ENCODE measurements at regions not wholly inside any gene's neighbourhood (a gene's known extent, or its start where the extent isn't known, plus 50 kb on each side); places are given as distances from the start of the nearest gene placed in this dataset.

GRCh38 chr1:112061901-112062320, 72.4 kb upstream of the KCND3 start:
- peak overlapping the region; percentile 68 for H3K4me2 ChIP-seq (ENCODE audit: control insufficient read depth, extremely low read depth, insufficient read depth, low read depth, low read length)
- dilution Hi-C loops (cut with MboI; ENCODE audit: extremely low pct_ligation_motif_present, low sequenced_read_pairs): no loop called here
- peaks cover 52% of the 10 kb centered on the region for H3K4me1 ChIP-seq (ENCODE audit: control insufficient read depth, extremely low read depth, insufficient read depth, low read length)
- no peaks in the 10 kb centered on the region for H3K27me3 ChIP-seq (ENCODE audit: control insufficient read depth, extremely low read depth, insufficient read depth, low read length)
- peak overlapping the region; percentile 35 for H2AFZ ChIP-seq (ENCODE audit: control insufficient read depth, low read length)
- TF ChIP-seq CTCF (optimal IDR thresholded peaks at IDR 0.05 in 1 of 3, IDR thresholded peaks at IDR 0.05 in 1 of 3, conservative IDR thresholded peaks at IDR 0.05 in 1 of 3; ENCODE audit: extremely low read depth in 1 of 3, insufficient read depth in 2 of 3, low read length in 3 of 3): no peak
- TF ChIP-seq EZH2 (IDR thresholded peaks at IDR 0.05; ENCODE audit: low read length): no peak
- no peaks in the 10 kb centered on the region for H3K79me2 ChIP-seq (ENCODE audit: control insufficient read depth, insufficient read depth, low read length)
- no peak overlapping the region for H3K4me3 ChIP-seq (ENCODE audit: control insufficient read depth in 2 of 3, extremely low read depth in 1 of 3, insufficient read depth in 2 of 3, low read depth in 1 of 3, low read length in 3 of 3)
- no peaks in the 10 kb centered on the region for H3K9me3 ChIP-seq (ENCODE audit: control insufficient read depth, low read depth, low read length)
- peak overlapping the region; percentile 48 for H3K9ac ChIP-seq (ENCODE audit: control insufficient read depth, extremely low read depth, insufficient read depth, low read length)
- H3K9me1 ChIP-seq (ENCODE audit: control insufficient read depth, extremely low read depth, insufficient read depth, low read length): no peaks in the 10 kb centered on the region
- FAIRE-seq (peak; percentile 94), DNase-seq (ENCODE audit: low read depth, low spot score) (peak; percentile 92)
- peak overlapping the region; percentile 93 for H3K27ac ChIP-seq (ENCODE audit: control insufficient read depth, insufficient read depth, low read length)
- no peaks in the 10 kb centered on the region for H3K36me3 ChIP-seq (ENCODE audit: control insufficient read depth in 2 of 2, extremely low read depth in 1 of 2, insufficient read depth in 2 of 2, low read length in 2 of 2)
- H4K20me1 ChIP-seq (ENCODE audit: control insufficient read depth, extremely low read depth, insufficient read depth, low read length): no peaks in the 10 kb centered on the region

- Histone ChIP-seq H3K9me3 (ENCODE audit: control insufficient read depth, low read depth, low read length) (no peaks in the 10 kb centered on the region), H3K4me2 (ENCODE audit: control insufficient read depth, extremely low read depth, insufficient read depth, low read depth, low read length) (no peak overlapping the region), H3K9me1 (ENCODE audit: control insufficient read depth, extremely low read depth, insufficient read depth, low read length) (no peaks in the 10 kb centered on the region), H3K9ac (ENCODE audit: control insufficient read depth, extremely low read depth, insufficient read depth, low read length) (no peak overlapping the region), H4K20me1 (ENCODE audit: control insufficient read depth, extremely low read depth, insufficient read depth, low read length) (no peaks in the 10 kb centered on the region), H3K27me3 (ENCODE audit: control insufficient read depth, extremely low read depth, insufficient read depth, low read length) (no peaks in the 10 kb centered on the region), H2AFZ (ENCODE audit: control insufficient read depth, low read length) (no peak overlapping the region), H3K36me3 (ENCODE audit: control insufficient read depth in 2 of 2, extremely low read depth in 1 of 2, insufficient read depth in 2 of 2, low read length in 2 of 2) (no peaks in the 10 kb centered on the region), H3K27ac (ENCODE audit: control insufficient read depth, insufficient read depth, low read length) (no peak overlapping the region), H3K4me3 (ENCODE audit: control insufficient read depth in 2 of 3, extremely low read depth in 1 of 3, insufficient read depth in 2 of 3, low read depth in 1 of 3, low read length in 3 of 3) (no peak overlapping the region), H3K4me1 (ENCODE audit: control insufficient read depth, extremely low read depth, insufficient read depth, low read length) (peaks cover 38% of the 10 kb centered on the region), H3K79me2 (ENCODE audit: control insufficient read depth, insufficient read depth, low read length) (no peaks in the 10 kb centered on the region)
- DNase-seq (ENCODE audit: low read depth, low spot score) (no peak), FAIRE-seq (no peak)
- TF ChIP-seq EZH2 (IDR thresholded peaks at IDR 0.05; ENCODE audit: low read length): no peak
- no peak for TF ChIP-seq CTCF (optimal IDR thresholded peaks at IDR 0.05 in 1 of 3, IDR thresholded peaks at IDR 0.05 in 1 of 3, conservative IDR thresholded peaks at IDR 0.05 in 1 of 3; ENCODE audit: extremely low read depth in 1 of 3, insufficient read depth in 2 of 3, low read length in 3 of 3)
- dilution Hi-C loops (cut with MboI; ENCODE audit: extremely low pct_ligation_motif_present, low sequenced_read_pairs): no loop called here
These were observed 74.6 kb upstream of the KCND3 start for GRCh38 chr1:112063781-112064728.
